ENCODE measurements at regions not wholly inside any gene's neighbourhood (a gene's known extent, or its start where the extent isn't known, plus 50 kb on each side); places are given as distances from the start of the nearest gene placed in this dataset.
A peak's percentile ranks its signal among the peaks of the same experiment; 100 is the strongest.

GRCh38 chrX:115896362-115896761 is 274.2 kb upstream of the AGTR2 start (continued):
- TF ChIP-seq, protein P1, sequence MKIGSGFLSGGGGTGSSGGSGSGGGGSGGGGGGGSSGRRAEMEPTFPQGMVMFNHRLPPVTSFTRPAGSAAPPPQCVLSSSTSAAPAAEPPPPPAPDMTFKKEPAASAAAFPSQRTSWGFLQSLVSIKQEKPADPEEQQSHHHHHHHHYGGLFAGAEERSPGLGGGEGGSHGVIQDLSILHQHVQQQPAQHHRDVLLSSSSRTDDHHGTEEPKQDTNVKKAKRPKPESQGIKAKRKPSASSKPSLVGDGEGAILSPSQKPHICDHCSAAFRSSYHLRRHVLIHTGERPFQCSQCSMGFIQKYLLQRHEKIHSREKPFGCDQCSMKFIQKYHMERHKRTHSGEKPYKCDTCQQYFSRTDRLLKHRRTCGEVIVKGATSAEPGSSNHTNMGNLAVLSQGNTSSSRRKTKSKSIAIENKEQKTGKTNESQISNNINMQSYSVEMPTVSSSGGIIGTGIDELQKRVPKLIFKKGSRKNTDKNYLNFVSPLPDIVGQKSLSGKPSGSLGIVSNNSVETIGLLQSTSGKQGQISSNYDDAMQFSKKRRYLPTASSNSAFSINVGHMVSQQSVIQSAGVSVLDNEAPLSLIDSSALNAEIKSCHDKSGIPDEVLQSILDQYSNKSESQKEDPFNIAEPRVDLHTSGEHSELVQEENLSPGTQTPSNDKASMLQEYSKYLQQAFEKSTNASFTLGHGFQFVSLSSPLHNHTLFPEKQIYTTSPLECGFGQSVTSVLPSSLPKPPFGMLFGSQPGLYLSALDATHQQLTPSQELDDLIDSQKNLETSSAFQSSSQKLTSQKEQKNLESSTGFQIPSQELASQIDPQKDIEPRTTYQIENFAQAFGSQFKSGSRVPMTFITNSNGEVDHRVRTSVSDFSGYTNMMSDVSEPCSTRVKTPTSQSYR (CRISPR knock-in tag; IDR thresholded peaks at IDR 0.05; ENCODE audit: borderline replicate concordance), result no peak
- TF ChIP-seq MEIS2 (CRISPR knock-in tag; IDR thresholded peaks at IDR 0.05), result no peak

- Histone ChIP-seq H3K27me3 (ENCODE audit: control insufficient read depth in 1 of 2, insufficient read depth in 2 of 2, low read length in 2 of 2) (no peaks in the 10 kb centered on the region; a peak in 1 of 5 replicates), H3K79me2 (ENCODE audit: insufficient read depth, low read length) (no peaks in the 10 kb centered on the region), H3K9ac (ENCODE audit: insufficient read depth, low read depth, low read length) (no peak overlapping the region), H3K4me2 (ENCODE audit: low read depth, low read length) (peak overlapping the region; percentile 61), H3K4me1 (ENCODE audit: insufficient read depth, low read length) (peaks cover 28% of the 10 kb centered on the region), H2AFZ (ENCODE audit: low read length) (no peak overlapping the region), H3K36me3 (replicated peaks in 1 of 2; ENCODE audit: control insufficient read depth in 1 of 2, insufficient read depth in 2 of 2, low read length in 2 of 2) (no peaks in the 10 kb centered on the region), H3K9me3 (ENCODE audit: low read length) (no peaks in the 10 kb centered on the region), H3K27ac (ENCODE audit: extremely low read length, insufficient read depth, low read length) (no peak overlapping the region), H4K20me1 (ENCODE audit: insufficient read depth, low read length) (no peaks in the 10 kb centered on the region), H3K4me3 (replicated peaks in 1 of 3; ENCODE audit: insufficient read depth in 1 of 3, low read depth in 2 of 3, low read length in 3 of 3) (peak overlapping the region in 1 of 3 experiments; percentile 52; a peak in 1 of 6 replicates)
- intact Hi-C loops (cut with micrococcal nuclease; ENCODE audit: unreplicated experiment) (no loop called here), in situ Hi-C loops (cut with HindIII; ENCODE audit: extremely low pct_ligation_motif_present, low pct_unique_long_range_greater_than_20kb) (no loop called here)
- no TSS peak for BruUV-seq (replicated peaks)
- FAIRE-seq (no peak), DNase-seq (ENCODE audit: low spot score) (no peak), ATAC-seq (no peak)
- WGBS (ENCODE audit: low lambda C conversion rate), result 33% methylated on average over 2 of the region's 8 CpGs
- ChIA-PET CTCF (ENCODE audit: low intra/inter-chr PET ratio, low total read pairs) (interaction anchor here (1.6 kb wide), 1 partner anchor 50 kb away, joined by 6 read pairs; no protein-coding TSS in a partner anchor), POLR2A (no interaction called here)
- TF ChIP-seq ZNF570 (CRISPR knock-in tag; IDR thresholded peaks at IDR 0.05; ENCODE audit: borderline replicate concordance) (no peak), ZHX2 (IDR thresholded peaks at IDR 0.05; ENCODE audit: low read depth) (no peak), ZHX2 (CRISPR knock-in tag; IDR thresholded peaks at IDR 0.05; ENCODE audit: borderline replicate concordance) (no peak)
- TF ChIP-seq, protein P2, sequence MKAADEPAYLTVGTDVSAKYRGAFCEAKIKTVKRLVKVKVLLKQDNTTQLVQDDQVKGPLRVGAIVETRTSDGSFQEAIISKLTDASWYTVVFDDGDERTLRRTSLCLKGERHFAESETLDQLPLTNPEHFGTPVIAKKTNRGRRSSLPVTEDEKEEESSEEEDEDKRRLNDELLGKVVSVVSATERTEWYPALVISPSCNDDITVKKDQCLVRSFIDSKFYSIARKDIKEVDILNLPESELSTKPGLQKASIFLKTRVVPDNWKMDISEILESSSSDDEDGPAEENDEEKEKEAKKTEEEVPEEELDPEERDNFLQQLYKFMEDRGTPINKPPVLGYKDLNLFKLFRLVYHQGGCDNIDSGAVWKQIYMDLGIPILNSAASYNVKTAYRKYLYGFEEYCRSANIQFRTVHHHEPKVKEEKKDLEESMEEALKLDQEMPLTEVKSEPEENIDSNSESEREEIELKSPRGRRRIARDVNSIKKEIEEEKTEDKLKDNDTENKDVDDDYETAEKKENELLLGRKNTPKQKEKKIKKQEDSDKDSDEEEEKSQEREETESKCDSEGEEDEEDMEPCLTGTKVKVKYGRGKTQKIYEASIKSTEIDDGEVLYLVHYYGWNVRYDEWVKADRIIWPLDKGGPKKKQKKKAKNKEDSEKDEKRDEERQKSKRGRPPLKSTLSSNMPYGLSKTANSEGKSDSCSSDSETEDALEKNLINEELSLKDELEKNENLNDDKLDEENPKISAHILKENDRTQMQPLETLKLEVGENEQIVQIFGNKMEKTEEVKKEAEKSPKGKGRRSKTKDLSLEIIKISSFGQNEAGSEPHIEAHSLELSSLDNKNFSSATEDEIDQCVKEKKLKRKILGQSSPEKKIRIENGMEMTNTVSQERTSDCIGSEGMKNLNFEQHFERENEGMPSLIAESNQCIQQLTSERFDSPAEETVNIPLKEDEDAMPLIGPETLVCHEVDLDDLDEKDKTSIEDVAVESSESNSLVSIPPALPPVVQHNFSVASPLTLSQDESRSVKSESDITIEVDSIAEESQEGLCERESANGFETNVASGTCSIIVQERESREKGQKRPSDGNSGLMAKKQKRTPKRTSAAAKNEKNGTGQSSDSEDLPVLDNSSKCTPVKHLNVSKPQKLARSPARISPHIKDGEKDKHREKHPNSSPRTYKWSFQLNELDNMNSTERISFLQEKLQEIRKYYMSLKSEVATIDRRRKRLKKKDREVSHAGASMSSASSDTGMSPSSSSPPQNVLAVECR (CRISPR knock-in tag; IDR thresholded peaks at IDR 0.05; ENCODE audit: borderline replicate concordance), result no peak
Observed at GRCh38 chrX:115897956-115898355, 272.6 kb upstream of the AGTR2 start.
